ENCODE measurements at regions not wholly inside any gene's neighbourhood (a gene's known extent, or its start where the extent isn't known, plus 50 kb on each side); places are given as distances from the start of the nearest gene placed in this dataset.

DNA sequence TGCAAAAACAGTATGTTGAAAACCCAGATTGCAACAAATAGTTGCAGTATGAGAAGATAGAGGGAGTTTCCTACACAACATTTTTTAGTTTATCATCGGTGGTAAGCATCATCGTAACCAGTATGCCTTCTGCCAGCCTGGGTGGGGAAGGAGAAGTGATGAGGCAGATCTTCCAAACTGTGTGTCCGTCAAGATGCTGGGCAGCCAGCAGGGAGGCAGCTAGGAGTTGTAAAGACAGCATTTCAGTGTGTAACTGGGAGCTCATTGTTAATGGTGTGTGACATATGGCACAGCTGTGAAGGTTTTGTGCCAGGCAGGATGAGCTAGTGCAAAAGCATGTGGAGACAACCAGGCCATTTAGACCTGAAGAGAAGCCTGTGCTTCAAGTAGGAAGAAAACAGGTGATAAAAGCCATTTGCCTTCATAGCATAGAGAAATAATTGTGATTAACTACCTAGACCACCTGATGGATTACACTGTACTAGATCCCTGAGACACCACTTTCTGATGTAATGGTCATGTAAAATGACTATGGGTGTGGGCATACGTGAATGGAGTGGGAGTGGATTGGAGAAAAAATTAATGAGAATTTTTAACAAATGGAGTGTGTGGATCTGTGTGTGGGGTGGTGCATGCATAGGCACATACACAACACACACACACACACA, 347.0 kb upstream of the ADAMTSL1 start:
- no peak for TF ChIP-seq POLR2A (IDR thresholded peaks at IDR 0.05)
- TF ChIP-seq, protein P1, sequence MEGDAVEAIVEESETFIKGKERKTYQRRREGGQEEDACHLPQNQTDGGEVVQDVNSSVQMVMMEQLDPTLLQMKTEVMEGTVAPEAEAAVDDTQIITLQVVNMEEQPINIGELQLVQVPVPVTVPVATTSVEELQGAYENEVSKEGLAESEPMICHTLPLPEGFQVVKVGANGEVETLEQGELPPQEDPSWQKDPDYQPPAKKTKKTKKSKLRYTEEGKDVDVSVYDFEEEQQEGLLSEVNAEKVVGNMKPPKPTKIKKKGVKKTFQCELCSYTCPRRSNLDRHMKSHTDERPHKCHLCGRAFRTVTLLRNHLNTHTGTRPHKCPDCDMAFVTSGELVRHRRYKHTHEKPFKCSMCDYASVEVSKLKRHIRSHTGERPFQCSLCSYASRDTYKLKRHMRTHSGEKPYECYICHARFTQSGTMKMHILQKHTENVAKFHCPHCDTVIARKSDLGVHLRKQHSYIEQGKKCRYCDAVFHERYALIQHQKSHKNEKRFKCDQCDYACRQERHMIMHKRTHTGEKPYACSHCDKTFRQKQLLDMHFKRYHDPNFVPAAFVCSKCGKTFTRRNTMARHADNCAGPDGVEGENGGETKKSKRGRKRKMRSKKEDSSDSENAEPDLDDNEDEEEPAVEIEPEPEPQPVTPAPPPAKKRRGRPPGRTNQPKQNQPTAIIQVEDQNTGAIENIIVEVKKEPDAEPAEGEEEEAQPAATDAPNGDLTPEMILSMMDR (IDR thresholded peaks at IDR 0.05): no peak

DNA sequence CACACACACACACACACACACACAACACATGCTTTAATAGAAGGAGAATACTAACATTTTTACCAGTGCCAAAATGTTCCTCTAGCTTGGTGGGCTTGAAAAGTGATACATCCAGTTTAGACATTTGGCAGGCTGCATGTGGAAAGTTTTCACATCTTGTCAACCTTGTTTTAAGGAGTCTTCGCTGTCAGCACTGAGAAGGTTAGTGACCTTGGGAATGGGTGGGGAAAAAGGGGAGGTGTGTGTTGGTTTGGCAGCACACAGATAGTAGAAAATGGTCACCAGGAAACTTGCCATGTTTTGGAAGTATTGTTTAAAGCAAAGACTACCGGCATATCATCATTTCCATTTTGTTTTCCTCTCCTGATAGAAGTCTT, 346.5 kb upstream of the ADAMTSL1 start:
- no peaks in the 10 kb centered on the region for H3K9me3 ChIP-seq
- H3K4me1 ChIP-seq: no peaks in the 10 kb centered on the region
- H3K27ac ChIP-seq: peak overlapping the region; percentile 54 to 67
- H3K4me3 ChIP-seq: no peak overlapping the region
- no peaks in the 10 kb centered on the region for H3K36me3 ChIP-seq
- intact Hi-C loops (cut with DNase I; ENCODE audit: low total_unique reads): no loop called here
- DNase-seq: no peak
- H3K27me3 ChIP-seq: no peaks in the 10 kb centered on the region
- no peak for TF ChIP-seq POLR2A (IDR thresholded peaks at IDR 0.05)
- TF ChIP-seq, protein P1 (IDR thresholded peaks at IDR 0.05): no peak

More for the DNA sequence above, 347.0 kb upstream of the ADAMTSL1 start:
- H3K27ac ChIP-seq: peak overlapping the region; percentile 54 to 67
- peak; percentile 34 to 39 for DNase-seq
- H3K9me3 ChIP-seq: no peaks in the 10 kb centered on the region
- no peaks in the 10 kb centered on the region for H3K27me3 ChIP-seq
- intact Hi-C loops (cut with DNase I; ENCODE audit: low total_unique reads): no loop called here
- H3K4me3 ChIP-seq: no peak overlapping the region
- no peaks in the 10 kb centered on the region for H3K4me1 ChIP-seq
- no peaks in the 10 kb centered on the region for H3K36me3 ChIP-seq

GRCh38 chr9:18129809-18130334, 344.1 kb upstream of the ADAMTSL1 start:
- Histone ChIP-seq H3K27ac (no peak overlapping the region), H3K9me3 (no peaks in the 10 kb centered on the region), H3K4me1 (no peaks in the 10 kb centered on the region), H3K36me3 (no peaks in the 10 kb centered on the region), H3K4me3 (no peak overlapping the region), H3K27me3 (no peaks in the 10 kb centered on the region)
- DNase-seq: no peak
- intact Hi-C loops (cut with DNase I; ENCODE audit: low total_unique reads): no loop called here
- TF ChIP-seq, protein P1 (IDR thresholded peaks at IDR 0.05): no peak
- no peak for TF ChIP-seq POLR2A (IDR thresholded peaks at IDR 0.05)

DNA sequence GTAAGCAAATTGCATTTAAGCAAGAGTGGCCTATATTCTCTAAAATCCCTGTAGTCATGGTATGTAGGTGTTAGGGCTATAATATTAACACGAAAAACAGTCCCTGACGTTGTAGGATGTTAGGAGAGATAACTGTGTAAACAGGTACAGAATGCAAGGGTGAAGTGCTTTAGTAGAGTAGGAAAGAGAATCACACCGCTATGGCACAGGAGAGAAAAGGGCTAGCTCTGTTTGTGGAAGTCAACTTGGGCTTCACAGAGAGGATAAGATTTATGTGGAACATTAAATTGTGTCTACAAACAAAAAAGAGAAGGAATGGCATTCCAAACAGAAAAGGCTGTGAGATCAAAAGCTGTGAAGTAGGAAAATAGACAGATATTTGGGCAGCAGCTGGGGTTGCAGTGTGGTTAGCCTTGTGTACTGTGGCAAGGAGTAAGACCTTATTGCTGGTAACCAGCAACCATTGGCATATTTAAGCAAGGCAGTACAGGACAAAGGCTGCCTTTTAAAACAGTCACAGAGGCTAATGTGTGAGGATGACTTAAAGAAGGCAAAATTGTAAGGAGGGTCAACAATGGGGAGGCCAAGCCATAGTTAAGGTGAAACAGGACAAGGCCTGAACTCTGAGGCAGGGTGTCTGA, 337.5 kb upstream of the ADAMTSL1 start:
- Histone ChIP-seq H3K36me3 (no peaks in the 10 kb centered on the region), H3K27me3 (no peaks in the 10 kb centered on the region), H3K4me3 (no peak overlapping the region), H3K27ac (no peak overlapping the region), H3K4me1 (no peaks in the 10 kb centered on the region), H3K9me3 (no peaks in the 10 kb centered on the region)
- no peak for DNase-seq
- TF ChIP-seq POLR2A (IDR thresholded peaks at IDR 0.05): no peak
- TF ChIP-seq, protein P1 (IDR thresholded peaks at IDR 0.05): no peak
- intact Hi-C loops (cut with DNase I; ENCODE audit: low total_unique reads): no loop called here

- TF ChIP-seq POLR2A (IDR thresholded peaks at IDR 0.05): no peak
- TF ChIP-seq, protein P1 (IDR thresholded peaks at IDR 0.05): no peak
- intact Hi-C loops (cut with DNase I; ENCODE audit: low total_unique reads): no loop called here
- no peaks in the 10 kb centered on the region for H3K36me3 ChIP-seq
- no peaks in the 10 kb centered on the region for H3K4me1 ChIP-seq
- no peak for DNase-seq
- H3K27ac ChIP-seq: no peak overlapping the region
- no peaks in the 10 kb centered on the region for H3K9me3 ChIP-seq
- no peaks in the 10 kb centered on the region for H3K27me3 ChIP-seq
- no peak overlapping the region for H3K4me3 ChIP-seq
Measured at GRCh38 chr9:18137815-18138214, 336.1 kb upstream of the ADAMTSL1 start.

All from uterus (tissue), 3 donors.